Gastroesophageal sphincter (tissue), 3 donors: ENCODE measurements at regions not wholly inside any gene's neighbourhood (a gene's known extent, or its start where the extent isn't known, plus 50 kb on each side); places are given as distances from the start of the nearest gene placed in this dataset.

Experiments
- CTCF ChIP-seq, 4 experiments: fragments of 200-600 bp in 2 of 4; fragments of 450-650 bp in 2 of 4; sonication (generic) in 1 of 4; IDR thresholded peaks; one replicate each; pipeline ENCODE4 v1.5.1; 2017 to 2019; ENCODE audit warnings: antibody characterized with exemption in 4 of 4, mild to moderate bottlenecking in 2 of 4, moderate library complexity in 2 of 4
- EP300 ChIP-seq: sonication (generic); formaldehyde crosslinking; IDR thresholded peaks from one replicate; pipeline ENCODE4 v1.6.1; 2017; ENCODE audit warnings: antibody characterized with exemption, mild to moderate bottlenecking
- POLR2A ChIP-seq, 2 donors: fragments of 450-650 bp; IDR thresholded peaks; one replicate each; pipeline ENCODE4 v1.6.1; 2017; ENCODE audit warnings: antibody characterized with exemption in 2 of 2, mild to moderate bottlenecking in 2 of 2, moderate library complexity in 1 of 2

GRCh38 chr1:5156416-5157120 is 502.2 kb downstream of the AJAP1 start:
- no peak for TF ChIP-seq CTCF (IDR thresholded peaks at IDR 0.05)
- TF ChIP-seq EP300, result no peak
- TF ChIP-seq POLR2A (IDR thresholded peaks at IDR 0.05), result no peak
